Aorta (tissue), 5 donors: ENCODE measurements at regions not wholly inside any gene's neighbourhood (a gene's known extent, or its start where the extent isn't known, plus 50 kb on each side); places are given as distances from the start of the nearest gene placed in this dataset.

ENCODE experiments used
- ATAC-seq: fragments of 200-7000 bp; cut with Tn5 transposase; one replicate; pipeline ENCODE4 v1.9.1; 2022; ENCODE audit warnings: moderate library complexity; ENCODE audit not compliant: low FRiP score
- DNase-seq, 2 donors: peaks; one replicate each; pipeline ENCODE4 v3.0.0-alpha.2; 2020
- H3K27ac ChIP-seq, 2 donors: one replicate each; pipeline ENCODE4 v1.5.1; 2013; ENCODE audit warnings: low read length in 2 of 2, mild to moderate bottlenecking in 2 of 2, moderate library complexity in 2 of 2, control low read depth in 1 of 2, inconsistent platforms in 1 of 2, low read depth in 1 of 2
- H3K27me3 ChIP-seq, 2 donors: one replicate each; pipeline ENCODE4 v1.6.1; 2013; ENCODE audit warnings: control low read depth in 1 of 2, low read length in 1 of 2, mild to moderate bottlenecking in 1 of 2, moderate library complexity in 1 of 2; ENCODE audit not compliant: insufficient read depth in 2 of 2, control insufficient read depth in 1 of 2
- H3K36me3 ChIP-seq, 2 donors: one replicate each; pipeline ENCODE4 v1.6.1; 2013; ENCODE audit warnings: control low read depth in 1 of 2, low read length in 1 of 2, mild to moderate bottlenecking in 1 of 2; ENCODE audit not compliant: insufficient read depth in 2 of 2, control insufficient read depth in 1 of 2
- H3K4me1 ChIP-seq, 2 donors: one replicate each; pipeline ENCODE4 v1.6.1; 2013; ENCODE audit warnings: low read length in 2 of 2, control low read depth in 1 of 2, mild to moderate bottlenecking in 1 of 2, moderate library complexity in 1 of 2; ENCODE audit not compliant: insufficient read depth in 2 of 2, control insufficient read depth in 1 of 2
- H3K4me3 ChIP-seq, 2 donors: one replicate each; pipeline ENCODE4 v1.5.1; 2013; ENCODE audit warnings: low read length in 2 of 2, control low read depth in 1 of 2, mild to moderate bottlenecking in 1 of 2
- H3K9me3 ChIP-seq: one replicate; pipeline ENCODE4 v1.6.1; 2013; ENCODE audit warnings: mild to moderate bottlenecking, low read length; ENCODE audit not compliant: control insufficient read depth
- WGBS, 2 donors: extraction: QIAGEN DNeasy Blood & Tissue Kit; methylation state at CpG; one replicate each; pipeline ENCODE4 v1.1.7; 2013; 5-methylcytosine and 5-hydroxymethylcytosine counted together
- intact Hi-C, 2 donors: fragments of 100-400 bp; cut with DNase I; formaldehyde crosslinking; loops; one replicate each; pipeline versions ENCODE4 v1.14.2 to v1.15.0; 2022
- donor health status: healthy with polysubstance abuse.
- donor health status: Bipolar disorder and iron deficiency.
- donor health status: DM: no; HTN: no; CAD: no.
- donor health status: DM: no; HTN: no; CAD: no.
- donor health status: DM: yes; HTN: yes; CAD: no.

DNA sequence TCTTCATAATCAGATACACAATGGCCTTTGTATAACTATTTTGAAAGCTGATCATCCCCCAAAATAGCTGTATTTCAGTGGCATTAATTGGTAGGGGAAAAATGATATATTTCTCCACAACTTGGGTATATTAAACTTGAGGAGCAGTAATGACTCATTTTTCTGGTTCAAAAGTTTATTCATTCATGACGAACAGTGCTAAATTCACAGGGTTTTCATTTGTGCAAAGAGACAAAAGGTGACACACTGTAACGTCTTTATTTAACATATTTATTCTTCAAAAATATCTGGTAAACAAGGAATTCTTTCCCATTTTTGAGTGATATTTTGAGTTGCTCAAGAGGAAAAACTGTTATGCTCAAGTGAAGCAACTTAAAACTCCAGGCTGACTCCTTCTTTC lies 415.5 kb upstream of the SOX5 start:
- H3K9me3 ChIP-seq, result no peaks in the 10 kb centered on the region
- H3K36me3 ChIP-seq, result no peaks in the 10 kb centered on the region
- H3K4me3 ChIP-seq, result no peak overlapping the region
- no peak overlapping the region for H3K27ac ChIP-seq
- 42 to 89% methylated on average over 2 of the region's 2 CpGs for WGBS, 2 donors
- ATAC-seq (no peak), DNase-seq (no peak)
- intact Hi-C loops, result no loop called here
- H3K27me3 ChIP-seq, result no peaks in the 10 kb centered on the region
- H3K4me1 ChIP-seq, result no peaks in the 10 kb centered on the region

DNA sequence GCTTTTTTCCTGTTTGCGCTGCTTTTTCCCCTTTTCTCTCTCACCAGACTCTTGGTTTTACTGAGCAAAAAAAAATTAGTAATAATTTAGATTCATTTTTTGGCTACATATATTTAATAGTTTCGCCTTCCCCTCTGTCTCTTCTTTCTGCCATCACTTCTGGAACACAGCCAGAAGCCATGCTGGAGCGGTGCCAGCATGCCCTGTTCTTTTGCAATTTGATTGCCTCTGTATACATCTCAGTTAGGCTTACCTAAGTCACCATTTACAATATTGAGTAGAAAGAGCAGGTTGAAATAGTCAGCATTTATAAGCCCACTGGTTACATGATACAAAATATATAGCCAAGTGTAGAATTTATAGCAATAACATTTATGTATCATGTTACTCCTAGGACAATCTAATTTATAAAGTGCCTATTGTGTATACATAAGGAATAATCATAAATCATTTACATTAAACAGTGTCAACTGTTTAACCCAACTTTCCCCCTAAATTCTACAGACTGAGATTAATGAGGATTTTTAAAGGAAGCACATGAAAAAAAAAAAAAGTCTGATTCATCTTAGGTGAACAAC lies 413.8 kb upstream of the SOX5 start:
- 73 to 79% methylated on average over 3 of the region's 3 CpGs for WGBS, 2 donors
- H3K4me3 ChIP-seq, result no peak overlapping the region
- H3K4me1 ChIP-seq, result no peaks in the 10 kb centered on the region
- intact Hi-C loops, result no loop called here
- H3K27ac ChIP-seq, result no peak overlapping the region
- no peaks in the 10 kb centered on the region for H3K27me3 ChIP-seq
- no peaks in the 10 kb centered on the region for H3K36me3 ChIP-seq
- no peaks in the 10 kb centered on the region for H3K9me3 ChIP-seq
- no peak for DNase-seq
- no peak for ATAC-seq

DNA sequence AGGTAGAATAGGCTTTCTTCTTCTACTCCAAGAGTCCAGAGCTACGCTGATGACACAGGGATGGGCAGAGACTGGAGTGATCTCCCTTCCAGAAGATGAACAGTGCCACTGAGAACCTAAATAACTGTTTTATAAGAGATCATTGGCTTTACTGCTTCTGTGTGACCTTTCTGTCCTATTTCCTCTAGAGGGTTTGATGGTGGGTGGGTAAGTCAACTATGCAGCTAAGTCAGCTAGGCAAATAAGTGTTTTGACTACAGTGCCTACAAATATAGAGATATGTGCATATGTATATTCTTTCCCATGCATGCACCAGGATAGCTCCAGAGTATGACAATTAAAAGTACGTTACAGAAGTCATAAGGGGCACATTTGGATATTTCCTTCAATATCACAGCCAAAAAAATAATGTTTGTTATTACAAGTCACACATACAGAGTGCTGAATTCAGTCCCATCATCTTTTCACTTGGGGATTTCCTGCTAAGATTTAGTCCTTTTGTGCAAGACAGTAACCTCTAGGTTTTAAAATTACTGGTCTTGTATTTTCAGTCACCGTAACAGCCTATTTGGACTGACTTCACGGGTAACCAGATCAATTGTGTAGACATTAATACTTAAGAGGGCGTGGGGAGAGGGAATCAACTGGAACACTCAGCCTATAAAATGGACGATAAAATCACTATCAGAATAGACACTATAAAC lies 412.6 kb upstream of the SOX5 start:
- no peak for ATAC-seq
- Histone ChIP-seq H3K9me3 (no peaks in the 10 kb centered on the region), H3K4me3 (no peak overlapping the region), H3K4me1 (no peaks in the 10 kb centered on the region), H3K27ac (no peak overlapping the region), H3K27me3 (no peaks in the 10 kb centered on the region), H3K36me3 (no peaks in the 10 kb centered on the region)
- intact Hi-C loops, result no loop called here
- WGBS, 2 donors, result 94 to 96% methylated on average over 6 of the region's 6 CpGs
- DNase-seq, result no peak

DNA sequence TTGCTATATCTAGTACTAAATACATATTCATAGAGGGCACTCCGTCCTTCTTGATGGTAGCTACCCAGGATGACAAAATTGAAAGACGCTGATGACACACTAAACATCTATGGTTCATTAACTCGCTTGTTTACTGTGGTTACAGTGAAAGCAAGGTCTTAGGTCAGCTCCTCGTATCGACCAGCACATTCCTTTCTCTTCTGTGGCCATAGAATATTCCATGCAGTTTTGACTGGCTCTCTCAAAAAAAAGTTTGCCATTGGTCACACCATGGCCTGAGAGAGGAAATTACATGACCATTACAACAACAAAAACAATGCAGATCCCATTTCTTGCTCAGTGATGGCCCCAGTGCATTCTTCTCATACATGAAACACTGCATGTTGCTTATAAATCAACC lies 411.4 kb upstream of the SOX5 start:
- no peaks in the 10 kb centered on the region for H3K9me3 ChIP-seq
- DNase-seq (no peak), ATAC-seq (no peak)
- H3K27ac ChIP-seq, result no peak overlapping the region
- 84 to 87% methylated on average over 5 of the region's 5 CpGs for WGBS, 2 donors
- H3K4me3 ChIP-seq, result no peak overlapping the region
- H3K36me3 ChIP-seq, result no peaks in the 10 kb centered on the region
- intact Hi-C loops, result no loop called here
- H3K4me1 ChIP-seq, result no peaks in the 10 kb centered on the region
- no peaks in the 10 kb centered on the region for H3K27me3 ChIP-seq

DNA sequence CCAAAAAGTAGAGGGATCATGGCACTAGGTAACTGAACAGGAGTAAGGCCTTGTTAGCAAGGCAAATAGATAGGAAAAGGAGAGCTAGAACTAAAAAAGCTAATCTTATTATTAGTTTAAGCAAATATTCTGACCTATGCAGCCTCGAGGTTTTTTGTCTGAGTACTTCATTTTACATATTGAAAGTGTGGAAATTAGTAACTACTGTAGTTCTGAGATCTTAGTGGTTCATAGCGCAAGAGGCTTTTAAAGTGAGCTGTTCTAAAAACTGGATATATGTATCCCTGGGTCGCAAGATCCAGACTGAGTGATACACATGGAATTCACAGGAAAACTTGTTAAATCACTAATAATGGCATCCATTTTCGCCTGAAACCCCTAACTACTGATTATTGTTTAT lies 411.0 kb upstream of the SOX5 start:
- no peak for ATAC-seq
- no peak for DNase-seq
- no peak overlapping the region for H3K27ac ChIP-seq
- intact Hi-C loops, result no loop called here
- no peak overlapping the region for H3K4me3 ChIP-seq
- WGBS, 2 donors, result 91 to 93% methylated on average over 4 of the region's 4 CpGs
- H3K9me3 ChIP-seq, result no peaks in the 10 kb centered on the region
- H3K4me1 ChIP-seq, result no peaks in the 10 kb centered on the region
- H3K27me3 ChIP-seq, result no peaks in the 10 kb centered on the region
- H3K36me3 ChIP-seq, result no peaks in the 10 kb centered on the region

DNA sequence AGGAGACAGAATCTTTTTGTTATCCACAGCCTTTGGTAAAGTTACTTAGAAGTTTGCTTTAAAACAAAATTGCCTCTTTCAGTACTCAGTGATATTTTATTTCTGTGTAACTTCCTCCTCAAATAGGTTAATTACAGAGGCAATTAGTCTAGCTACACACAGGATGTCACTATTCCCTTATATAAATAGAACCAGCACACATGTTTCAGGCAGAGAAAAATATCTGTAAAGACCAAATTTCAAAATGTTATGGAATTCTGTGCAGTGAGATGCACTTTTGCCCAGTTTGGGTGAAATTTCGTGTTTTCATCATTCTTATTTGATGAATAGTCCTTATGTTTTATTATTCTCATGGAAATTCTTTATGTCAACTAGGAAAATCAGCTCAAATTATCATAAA lies 410.6 kb upstream of the SOX5 start:
- ATAC-seq (no peak), DNase-seq (no peak)
- Histone ChIP-seq H3K27me3 (no peaks in the 10 kb centered on the region), H3K4me1 (no peaks in the 10 kb centered on the region), H3K9me3 (no peaks in the 10 kb centered on the region), H3K27ac (no peak overlapping the region), H3K36me3 (no peaks in the 10 kb centered on the region), H3K4me3 (no peak overlapping the region)
- intact Hi-C loops, result no loop called here
- 86 to 91% methylated on average over 1 of the region's 1 CpG for WGBS, 2 donors

DNA sequence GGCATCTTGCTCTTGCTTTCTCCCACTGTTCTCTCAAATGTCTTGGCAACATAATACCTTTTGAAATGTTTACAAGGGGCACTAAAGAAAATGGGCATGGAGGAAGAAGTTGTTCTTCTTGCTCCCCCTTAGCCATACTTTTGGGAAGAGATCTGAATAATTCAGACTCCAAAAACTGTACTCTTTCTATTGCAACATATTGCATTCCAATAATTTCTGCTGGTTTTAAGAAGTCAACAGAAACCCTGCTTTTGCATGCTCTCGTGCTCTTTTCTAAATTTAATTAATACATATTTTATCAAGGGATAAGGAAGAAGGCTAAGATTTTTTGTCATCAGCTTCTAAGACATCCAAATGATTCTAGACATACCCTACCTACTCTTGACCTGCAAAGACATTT lies 409.9 kb upstream of the SOX5 start:
- whole genome bisulfite sequencing, 2 donors, result 49 to 68% methylated on average over 1 of the region's 1 CpG
- Histone ChIP-seq H3K4me3 (no peak overlapping the region), H3K27me3 (no peaks in the 10 kb centered on the region), H3K4me1 (no peaks in the 10 kb centered on the region), H3K9me3 (no peaks in the 10 kb centered on the region), H3K36me3 (no peaks in the 10 kb centered on the region), H3K27ac (no peak overlapping the region)
- DNase-seq, result no peak
- ATAC-seq, result no peak
- intact Hi-C loops, result no loop called here

DNA sequence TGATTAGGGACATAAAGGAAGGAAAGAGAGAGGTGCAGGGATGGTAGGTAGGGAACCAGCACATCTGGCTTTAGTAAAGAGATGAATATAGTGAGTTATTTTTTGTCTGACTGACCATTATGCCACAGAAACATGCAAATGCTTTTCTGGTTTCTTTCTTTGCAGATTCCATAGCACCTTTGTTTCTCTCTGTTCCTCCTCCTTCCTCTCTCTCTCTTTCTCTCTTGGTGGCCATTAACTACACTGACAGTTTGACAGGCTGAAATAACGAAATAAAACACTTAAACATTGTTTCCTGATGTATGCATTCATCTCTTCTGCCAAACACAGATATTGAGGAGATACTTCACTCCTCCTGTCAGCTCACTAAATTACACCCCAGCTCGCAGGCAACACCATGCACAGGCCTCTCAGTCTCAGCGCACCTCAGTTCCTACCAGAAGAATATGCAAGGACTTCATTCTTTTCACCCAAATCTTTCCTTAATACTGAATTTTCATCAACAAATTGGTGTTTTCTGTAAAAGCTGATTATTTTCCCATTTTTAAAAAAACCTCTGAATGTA lies 406.9 kb upstream of the SOX5 start:
- 91 to 92% methylated on average over 3 of the region's 3 CpGs for WGBS, 2 donors
- H3K4me1 ChIP-seq, result no peaks in the 10 kb centered on the region
- peaks cover 0 to 2% of the 10 kb centered on the region in 2 donors for H3K36me3 ChIP-seq
- H3K27ac ChIP-seq, result no peak overlapping the region
- no peak for ATAC-seq
- intact Hi-C loops, result no loop called here
- H3K9me3 ChIP-seq, result no peaks in the 10 kb centered on the region
- no peaks in the 10 kb centered on the region for H3K27me3 ChIP-seq
- DNase-seq, result no peak
- H3K4me3 ChIP-seq, result no peak overlapping the region

DNA sequence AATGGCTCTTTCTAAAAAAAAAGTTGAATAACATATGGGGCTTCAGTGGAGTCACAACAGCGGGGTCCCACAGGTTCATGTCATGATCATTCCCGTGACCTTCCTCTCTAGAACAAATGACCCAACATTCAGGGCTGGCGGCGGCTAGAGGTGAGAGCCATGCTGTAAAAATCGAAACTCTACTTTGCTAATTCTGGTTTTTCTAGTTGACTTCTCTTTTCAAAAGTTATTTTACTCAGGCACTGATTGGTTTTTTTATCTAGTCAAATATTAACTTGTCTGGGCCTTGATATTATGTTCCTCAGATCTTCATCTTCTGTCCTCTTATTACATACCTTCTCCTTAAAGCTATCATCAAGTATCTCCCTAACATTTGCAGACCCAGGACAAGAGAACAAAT lies 402.9 kb upstream of the SOX5 start:
- ATAC-seq (no peak), DNase-seq (no peak)
- Histone ChIP-seq H3K4me1 (no peaks in the 10 kb centered on the region), H3K27me3 (no peaks in the 10 kb centered on the region), H3K4me3 (no peak overlapping the region), H3K27ac (no peak overlapping the region), H3K36me3 (peaks cover 0 to 2% of the 10 kb centered on the region in 2 donors), H3K9me3 (no peaks in the 10 kb centered on the region)
- intact Hi-C loops, result no loop called here
- 97 to 98% methylated on average over 5 of the region's 5 CpGs for WGBS, 2 donors
